Hematopoietic multipotent progenitor cell treated with erythropoietin and hydrocortisone succinate and interleukin-3 and kit ligand, for 17 days (in vitro differentiated cells): ENCODE measurements at regions not wholly inside any gene's neighbourhood (a gene's known extent, or its start where the extent isn't known, plus 50 kb on each side); places are given as distances from the start of the nearest gene placed in this dataset.
"Not testable (repeated sequence)": the region's sequence is repeated elsewhere in the genome, so short reads cannot be mapped to it uniquely, and the experiment has no call there.

Source experiments
- DNase-seq: peaks from one replicate; pipeline ENCODE4 v3.0.0-alpha.2; 2015; ENCODE audit warnings: low spot score

- DNase-seq = no peak
These were observed 1850.0 kb upstream of the ACO1 start for GRCh38 chr9:30534455-30534854.

- DNase-seq = no peak
These were observed 1849.5 kb upstream of the ACO1 start for GRCh38 chr9:30534896-30535295.

DNA sequence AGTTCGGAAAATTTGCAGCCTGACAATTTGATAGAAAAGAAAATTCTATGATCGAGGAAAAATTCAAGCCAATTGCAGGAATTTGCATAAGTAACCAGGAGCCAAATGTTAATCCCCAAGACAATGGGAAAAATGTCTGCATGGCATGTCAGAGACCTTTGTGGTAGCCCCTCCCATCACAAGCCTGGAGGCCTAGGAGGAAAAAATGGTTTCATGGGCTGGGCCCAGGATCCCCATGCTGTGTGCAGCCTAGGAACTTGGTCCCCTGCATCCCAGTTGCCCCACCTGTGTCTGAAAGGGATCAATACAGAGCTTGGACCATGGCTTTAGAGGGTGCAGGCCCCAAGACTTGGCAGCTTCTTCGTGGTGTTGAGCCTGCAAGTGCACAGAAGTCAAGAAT is 1847.9 kb upstream of the ACO1 start:
- DNase-seq = no peak

DNA sequence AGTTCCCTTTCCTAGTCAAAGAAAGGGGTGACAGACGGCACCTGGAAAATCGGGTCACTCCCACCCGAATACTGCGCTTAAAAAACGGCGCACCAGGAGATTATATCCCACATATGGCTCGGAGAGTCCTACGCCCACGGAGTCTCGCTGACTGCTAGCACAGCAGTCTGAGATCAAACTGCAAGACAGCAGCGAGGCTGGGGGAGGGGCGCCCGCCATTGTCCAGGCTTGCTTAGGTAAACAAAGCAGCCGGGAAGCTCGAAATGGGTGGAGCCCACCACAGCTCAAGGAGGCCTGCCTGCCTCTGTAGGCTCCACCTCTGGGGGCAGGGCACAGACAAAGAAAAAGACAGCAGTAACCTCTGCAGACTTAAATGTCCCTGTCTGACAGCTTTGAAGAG is 1844.7 kb upstream of the ACO1 start:
- DNase-seq = not testable (repeated sequence)

DNA sequence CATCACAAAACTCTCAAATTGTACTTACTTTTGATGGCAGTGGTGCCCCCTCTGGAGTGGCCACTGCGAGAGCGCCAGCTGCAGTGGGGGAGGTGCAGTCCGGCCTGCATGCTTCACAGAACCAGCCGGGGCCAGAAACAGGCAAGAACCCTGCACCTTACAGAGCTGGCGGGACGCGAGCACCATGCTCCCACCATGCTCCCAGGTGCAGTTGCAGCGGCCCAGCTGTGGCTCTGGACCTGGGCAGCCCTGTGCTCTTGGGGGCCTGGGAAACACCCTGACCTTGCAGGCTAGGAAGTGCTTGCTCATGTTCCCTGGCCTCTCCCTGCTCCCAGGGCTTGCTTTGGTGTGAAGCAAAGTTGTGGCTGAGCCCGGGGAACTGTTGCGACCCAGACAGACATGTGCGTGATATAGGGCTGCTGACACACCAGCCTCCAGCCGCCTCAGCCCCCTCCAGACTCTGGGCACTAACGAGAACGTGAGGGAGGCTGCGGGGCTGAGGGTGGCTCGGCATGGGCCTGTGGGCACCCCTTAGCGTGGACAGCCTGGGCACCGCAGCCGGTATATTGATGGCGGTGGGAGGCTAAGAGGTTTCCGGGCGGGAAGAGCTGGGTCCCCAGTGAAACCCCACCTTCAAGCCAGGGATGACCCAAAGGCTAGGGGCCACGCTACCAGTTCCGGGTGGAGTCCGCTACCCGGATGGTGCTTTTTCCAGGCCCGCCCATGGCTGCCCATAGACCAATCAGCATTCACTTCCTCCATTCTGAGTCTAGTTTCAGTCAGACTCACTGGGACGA is 1809.9 kb upstream of the ACO1 start:
- DNase-seq = no peak

GRCh38 chr9:30575218-30575617 is 1809.2 kb upstream of the ACO1 start:
- DNase-seq = no peak

DNA sequence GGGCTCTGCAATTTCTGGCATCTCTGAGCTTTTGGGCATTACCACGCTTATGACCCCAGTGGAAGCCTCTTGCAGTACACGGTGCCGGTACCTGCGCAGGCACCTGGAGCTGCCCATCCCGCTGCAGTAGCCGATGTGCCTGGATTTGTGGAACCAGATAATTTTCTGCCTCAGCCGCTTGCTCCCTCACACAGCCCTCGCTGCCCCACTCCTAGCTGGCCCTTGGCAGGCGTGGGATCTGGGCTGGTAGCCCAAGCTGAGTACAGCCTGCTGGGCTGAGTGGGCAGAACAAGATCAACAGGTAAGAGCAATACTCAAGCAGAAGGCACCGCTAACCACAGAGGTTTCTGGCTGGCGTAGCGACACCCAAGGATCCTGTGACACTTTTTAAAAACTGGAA is 1808.8 kb upstream of the ACO1 start:
- DNase-seq = no peak

DNA sequence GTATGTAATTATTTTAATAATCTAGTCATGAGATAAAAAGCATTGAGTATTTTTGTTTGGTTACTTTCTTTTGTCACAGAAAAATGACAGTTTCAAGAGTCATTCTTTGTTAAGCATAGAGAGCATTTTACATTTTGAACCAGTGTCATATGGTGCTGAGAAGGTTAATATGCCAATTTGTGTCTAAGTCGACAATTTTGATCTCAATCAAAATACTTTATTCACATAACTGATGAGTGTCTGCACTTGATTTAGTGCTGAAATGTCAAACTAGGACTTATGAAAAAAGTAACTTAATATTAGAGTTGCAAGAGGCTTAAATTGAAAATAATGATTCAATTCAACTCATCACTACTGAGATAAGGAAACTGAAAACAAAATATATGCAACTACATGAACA is 1804.6 kb upstream of the ACO1 start:
- DNase-seq = no peak

DNA sequence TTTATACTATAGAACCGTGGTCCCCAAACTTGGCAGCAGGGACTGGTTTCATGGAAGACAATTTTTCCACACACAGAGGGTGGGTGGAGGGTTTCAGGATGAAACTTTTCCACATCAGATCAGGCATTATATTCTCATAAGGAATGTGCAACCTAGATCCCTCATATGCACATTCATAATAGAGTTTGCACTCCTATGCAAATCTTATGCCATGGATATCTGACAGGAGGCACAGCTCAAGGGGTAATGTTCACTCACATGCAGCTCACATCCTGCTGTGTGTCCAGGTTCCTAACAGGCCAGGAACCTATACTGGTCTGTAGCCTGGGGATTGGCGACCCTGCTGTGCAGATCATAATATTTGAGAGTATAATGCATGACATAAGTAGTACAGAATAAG is 1802.2 kb upstream of the ACO1 start:
- DNase-seq = no peak

- DNase-seq = no peak
These were observed 1799.9 kb upstream of the ACO1 start for GRCh38 chr9:30584559-30584958.

GRCh38 chr9:30591461-30591860 is 1793.0 kb upstream of the ACO1 start:
- DNase-seq = no peak

DNA sequence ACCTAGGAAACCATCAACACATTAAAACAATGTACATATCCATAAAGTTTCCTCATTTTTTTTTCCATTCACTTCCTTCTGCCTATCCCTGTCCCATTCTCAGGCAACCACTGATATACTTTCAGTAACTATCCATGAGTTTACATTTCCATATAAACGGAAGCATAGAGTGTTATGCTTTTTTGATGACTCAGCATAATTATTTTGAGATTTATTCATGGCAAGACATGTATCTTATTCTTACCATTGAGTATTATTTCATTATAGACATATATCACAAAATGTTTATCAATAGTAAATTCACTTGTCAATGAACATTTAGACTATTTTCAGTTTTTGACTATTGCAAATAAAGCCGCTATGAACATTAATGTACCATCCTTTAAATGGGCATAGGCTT is 1786.8 kb upstream of the ACO1 start:
- DNase-seq = no peak

DNA sequence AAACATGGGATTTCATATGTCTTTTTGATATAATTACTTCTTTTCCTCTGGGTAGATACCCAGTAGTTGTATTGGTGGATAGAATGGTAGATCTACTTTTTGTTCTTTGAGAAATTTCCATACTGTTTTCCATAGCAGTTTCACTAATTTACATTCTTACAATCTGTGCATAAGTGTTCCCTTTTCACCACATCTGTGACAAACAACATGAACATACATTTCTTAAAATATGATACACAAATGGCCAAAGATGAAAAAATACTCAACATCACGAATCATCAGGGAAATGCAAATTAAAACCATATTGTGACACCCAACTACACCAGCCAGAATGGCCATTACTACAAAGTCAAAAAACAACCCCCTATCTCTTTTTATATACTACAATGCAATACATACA is 1778.5 kb upstream of the ACO1 start:
- no peak for DNase-seq

DNA sequence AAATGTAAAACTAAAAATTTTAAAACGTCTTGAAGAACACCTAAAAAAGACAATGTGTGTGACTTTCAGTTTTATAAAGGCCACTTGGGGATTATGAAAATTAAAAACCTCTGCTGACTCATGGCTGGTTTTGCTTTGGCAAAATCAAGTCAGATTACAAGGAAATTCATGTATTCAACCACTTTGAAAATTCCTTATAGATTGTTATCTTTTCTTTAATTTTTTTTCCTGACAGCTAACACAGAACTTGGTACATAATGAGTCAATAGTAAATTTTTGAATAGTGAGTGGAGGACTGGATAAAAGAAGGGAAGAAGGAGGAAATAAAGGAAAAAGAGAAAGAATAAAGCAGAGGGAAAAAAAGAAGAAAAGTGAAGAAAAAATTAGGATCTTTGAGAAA is 1774.7 kb upstream of the ACO1 start:
- DNase-seq = no peak

DNA sequence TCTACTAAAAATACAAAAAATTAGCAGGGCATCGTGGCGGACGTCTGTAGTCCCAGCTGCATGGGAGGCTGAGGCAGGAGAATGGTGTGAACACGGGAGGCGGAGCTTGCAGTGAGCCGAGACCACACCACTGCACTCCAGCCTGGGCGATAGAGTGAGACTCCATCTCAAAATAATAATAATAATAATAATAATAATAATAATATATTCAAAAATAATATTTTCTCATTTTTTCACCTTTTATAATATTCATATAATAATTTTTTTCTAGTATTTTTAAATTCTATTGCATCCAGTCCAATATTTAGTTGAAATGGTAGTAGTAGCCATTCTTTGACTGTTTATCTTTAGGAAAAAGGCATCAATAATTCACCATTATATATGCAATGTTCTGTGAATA is 1767.7 kb upstream of the ACO1 start:
- DNase-seq = not testable (repeated sequence)

DNA sequence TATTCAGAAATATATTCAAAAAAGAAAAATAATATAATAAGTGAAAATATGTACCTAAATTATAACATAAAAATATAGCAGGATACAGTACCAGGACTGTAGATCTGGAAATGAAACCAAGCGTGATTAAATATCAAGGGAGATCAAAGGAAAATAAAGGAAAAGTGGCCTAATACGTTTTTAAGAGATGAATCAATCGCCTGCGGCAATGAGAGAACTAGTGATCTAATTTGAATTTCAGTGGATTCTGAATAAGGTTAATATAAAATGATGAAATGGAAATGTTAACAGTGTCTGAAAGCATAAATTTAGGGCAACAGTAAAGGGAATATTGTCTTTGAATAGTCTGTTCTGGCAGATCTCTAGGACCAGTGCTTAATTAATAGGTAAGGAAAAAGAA is 1761.9 kb upstream of the ACO1 start:
- no peak for DNase-seq

DNA sequence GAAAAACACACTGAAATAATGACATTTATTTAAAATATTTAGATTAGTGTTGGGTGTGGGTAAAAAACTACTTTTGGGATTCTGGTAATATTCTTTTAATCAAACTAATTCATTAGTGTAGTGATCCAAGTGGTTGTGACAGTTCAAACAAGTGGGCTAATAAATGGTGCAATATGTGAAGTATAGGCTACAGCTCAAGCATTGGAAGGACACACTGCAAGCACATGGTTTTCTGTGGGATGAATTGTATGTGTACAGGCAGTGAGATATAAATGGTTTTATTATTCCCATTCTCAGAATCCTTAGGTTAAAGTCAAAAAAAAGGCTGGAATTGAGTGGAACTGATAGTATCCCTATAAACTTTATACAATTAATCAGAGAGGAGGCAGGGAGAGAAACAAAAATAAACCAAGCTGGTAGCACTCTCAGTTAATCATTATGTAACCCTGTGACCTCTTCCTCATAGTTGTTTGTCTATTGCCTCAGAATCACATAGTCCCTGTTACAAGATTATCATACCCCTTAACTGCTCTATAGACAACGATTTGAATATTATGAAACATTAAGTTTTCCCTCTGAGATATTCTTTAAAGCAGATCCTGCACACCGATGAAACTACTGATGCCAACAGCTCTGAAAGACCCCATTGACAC is 1755.4 kb upstream of the ACO1 start:
- no peak for DNase-seq

DNA sequence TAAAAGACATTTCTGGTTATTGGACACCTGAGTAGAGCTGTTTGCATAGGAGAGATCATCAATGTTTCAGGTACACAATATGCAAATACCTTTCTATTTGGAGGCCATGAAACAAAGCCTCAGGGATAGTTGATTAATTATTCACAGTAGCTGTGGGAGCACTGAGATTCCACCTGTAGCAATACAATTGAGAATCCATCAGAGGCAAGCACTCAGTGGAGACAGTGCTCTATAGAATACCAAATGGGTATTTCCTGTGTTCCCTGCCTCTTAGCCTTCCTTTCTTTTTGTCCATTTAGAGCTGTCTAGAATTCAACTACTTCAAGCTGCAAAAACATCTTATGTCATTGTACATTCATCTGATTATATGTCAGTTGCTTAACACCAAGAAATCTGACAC is 1754.0 kb upstream of the ACO1 start:
- no peak for DNase-seq

DNA sequence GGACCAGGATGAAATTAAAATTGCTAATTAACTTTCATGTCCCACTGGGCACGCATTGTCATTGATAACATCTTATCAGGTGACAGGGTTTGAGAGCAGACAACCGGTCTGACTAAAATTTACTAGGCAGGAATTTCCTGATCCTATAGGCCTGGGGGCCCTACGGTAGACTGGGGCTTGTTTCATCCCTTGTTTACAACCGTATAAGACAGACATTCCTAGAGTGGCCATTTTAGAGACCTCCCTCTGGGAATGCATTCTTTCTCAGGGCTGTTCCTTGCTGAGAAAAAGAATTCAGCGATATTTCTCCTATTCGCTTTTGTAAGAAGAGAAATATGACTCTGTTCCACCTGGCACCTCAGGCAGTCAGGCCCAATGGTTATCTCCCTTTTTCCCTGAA is 1737.8 kb upstream of the ACO1 start:
- DNase-seq = not testable (repeated sequence)

GRCh38 chr9:30661925-30662324 is 1722.5 kb upstream of the ACO1 start:
- DNase-seq = no peak

DNA sequence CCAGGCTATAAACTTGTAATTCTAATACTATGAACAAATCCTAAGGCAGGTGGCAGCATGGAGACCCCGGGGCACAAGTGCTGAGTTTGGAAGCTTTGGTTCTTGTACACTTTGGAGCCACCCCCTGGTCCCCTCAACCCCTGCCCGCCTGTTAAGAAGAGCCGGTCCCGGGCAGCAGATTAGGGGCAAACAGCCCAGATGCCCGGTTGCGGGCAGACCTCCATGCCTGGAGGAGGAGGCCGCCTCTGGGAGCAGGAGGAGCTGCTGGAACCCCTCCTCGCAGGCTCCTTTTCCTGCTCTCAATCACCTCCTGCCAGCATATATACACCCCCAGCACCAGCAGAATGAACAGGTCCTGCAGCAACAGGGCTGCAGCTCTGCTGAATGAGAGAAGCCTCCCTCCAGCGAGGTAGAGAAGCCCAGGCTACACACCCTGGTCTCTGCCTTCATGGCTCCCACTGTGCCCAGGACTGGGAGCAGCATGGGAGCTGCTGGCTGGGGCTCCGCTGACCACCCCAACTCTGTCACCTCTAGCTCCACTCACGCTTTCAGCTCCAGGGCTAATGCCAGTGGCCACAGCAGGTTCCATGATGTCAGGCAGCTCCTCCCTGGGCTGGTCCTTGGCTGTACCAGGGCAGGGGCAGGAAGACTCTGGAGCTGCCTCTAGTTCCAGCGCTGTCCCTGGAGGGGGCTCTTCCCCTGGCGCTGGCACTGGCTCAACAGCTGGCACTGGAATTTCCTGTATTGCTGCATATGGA is 1713.5 kb upstream of the ACO1 start:
- DNase-seq = no peak

- no peak for DNase-seq
These were observed 1711.3 kb upstream of the ACO1 start for GRCh38 chr9:30673132-30673531.

GRCh38 chr9:30676651-30677050 is 1707.8 kb upstream of the ACO1 start:
- no peak for DNase-seq
